ENCODE measurements at regions not wholly inside any gene's neighbourhood (a gene's known extent, or its start where the extent isn't known, plus 50 kb on each side); places are given as distances from the start of the nearest gene placed in this dataset.

- no peak overlapping the region for H3K4me3 ChIP-seq (ENCODE audit: low read length)
- no peak overlapping the region for H3K27ac ChIP-seq (ENCODE audit: low read length)
- H3K36me3 ChIP-seq (ENCODE audit: control insufficient read depth, insufficient read depth, low read length): no peaks in the 10 kb centered on the region
- DNase-seq: peak; percentile 67
- WGBS (ENCODE audit: insufficient coverage): no CpG with 5 or more reads among the region's 2 CpGs
- peaks cover 6% of the 10 kb centered on the region for H3K4me1 ChIP-seq (ENCODE audit: control insufficient read depth, insufficient read depth, low read length)
- no peaks in the 10 kb centered on the region for H3K27me3 ChIP-seq (ENCODE audit: control insufficient read depth, insufficient read depth, low read length)
- H3K9me3 ChIP-seq (replicated peaks; ENCODE audit: control insufficient read depth, low read depth, low read length): no peaks in the 10 kb centered on the region
Observed at GRCh38 chr9:84597131-84597530, 72.4 kb upstream of the NTRK2 start.

- H3K4me3 ChIP-seq (ENCODE audit: low read length): no peak overlapping the region
- WGBS (ENCODE audit: insufficient coverage): no CpG with 5 or more reads among the region's 6 CpGs
- peaks cover 6% of the 10 kb centered on the region for H3K4me1 ChIP-seq (ENCODE audit: control insufficient read depth, insufficient read depth, low read length)
- no peaks in the 10 kb centered on the region for H3K9me3 ChIP-seq (replicated peaks; ENCODE audit: control insufficient read depth, low read depth, low read length)
- H3K36me3 ChIP-seq (ENCODE audit: control insufficient read depth, insufficient read depth, low read length): no peaks in the 10 kb centered on the region
- no peaks in the 10 kb centered on the region for H3K27me3 ChIP-seq (ENCODE audit: control insufficient read depth, insufficient read depth, low read length)
- H3K27ac ChIP-seq (ENCODE audit: low read length): no peak overlapping the region
- no peak for DNase-seq
Observed at GRCh38 chr9:84598921-84599636, 70.5 kb upstream of the NTRK2 start.

GRCh38 chr9:84600739-84601138 is 68.8 kb upstream of the NTRK2 start:
- Histone ChIP-seq H3K4me3 (ENCODE audit: low read length) (no peak overlapping the region), H3K4me1 (ENCODE audit: control insufficient read depth, insufficient read depth, low read length) (peaks cover 6% of the 10 kb centered on the region), H3K27ac (ENCODE audit: low read length) (no peak overlapping the region), H3K27me3 (ENCODE audit: control insufficient read depth, insufficient read depth, low read length) (no peaks in the 10 kb centered on the region), H3K9me3 (replicated peaks; ENCODE audit: control insufficient read depth, low read depth, low read length) (no peaks in the 10 kb centered on the region), H3K36me3 (ENCODE audit: control insufficient read depth, insufficient read depth, low read length) (no peaks in the 10 kb centered on the region)
- DNase-seq: no peak
- WGBS (ENCODE audit: insufficient coverage): 83% methylated on average over 3 of the region's 4 CpGs

- H3K4me3 ChIP-seq (ENCODE audit: low read length): no peak overlapping the region
- H3K36me3 ChIP-seq (ENCODE audit: control insufficient read depth, insufficient read depth, low read length): no peaks in the 10 kb centered on the region
- DNase-seq: no peak
- H3K9me3 ChIP-seq (replicated peaks; ENCODE audit: control insufficient read depth, low read depth, low read length): no peaks in the 10 kb centered on the region
- no peaks in the 10 kb centered on the region for H3K27me3 ChIP-seq (ENCODE audit: control insufficient read depth, insufficient read depth, low read length)
- peaks cover 4% of the 10 kb centered on the region for H3K4me1 ChIP-seq (ENCODE audit: control insufficient read depth, insufficient read depth, low read length)
- no peak overlapping the region for H3K27ac ChIP-seq (ENCODE audit: low read length)
Observed at GRCh38 chr9:84604223-84604622, 65.3 kb upstream of the NTRK2 start.

GRCh38 chr9:84609779-84610178 is 59.8 kb upstream of the NTRK2 start:
- Histone ChIP-seq H3K27ac (ENCODE audit: low read length) (no peak overlapping the region), H3K4me3 (ENCODE audit: low read length) (no peak overlapping the region), H3K4me1 (ENCODE audit: control insufficient read depth, insufficient read depth, low read length) (no peaks in the 10 kb centered on the region), H3K27me3 (ENCODE audit: control insufficient read depth, insufficient read depth, low read length) (no peaks in the 10 kb centered on the region), H3K36me3 (ENCODE audit: control insufficient read depth, insufficient read depth, low read length) (no peaks in the 10 kb centered on the region), H3K9me3 (replicated peaks; ENCODE audit: control insufficient read depth, low read depth, low read length) (peaks cover 3% of the 10 kb centered on the region)
- DNase-seq: no peak

GRCh38 chr9:84613431-84613830 is 56.1 kb upstream of the NTRK2 start:
- no CpG with 5 or more reads among the region's 2 CpGs for WGBS (ENCODE audit: insufficient coverage)
- Histone ChIP-seq H3K27ac (ENCODE audit: low read length) (no peak overlapping the region), H3K4me3 (ENCODE audit: low read length) (no peak overlapping the region), H3K9me3 (replicated peaks; ENCODE audit: control insufficient read depth, low read depth, low read length) (peaks cover 3% of the 10 kb centered on the region), H3K36me3 (ENCODE audit: control insufficient read depth, insufficient read depth, low read length) (no peaks in the 10 kb centered on the region), H3K4me1 (ENCODE audit: control insufficient read depth, insufficient read depth, low read length) (peaks cover 5% of the 10 kb centered on the region), H3K27me3 (ENCODE audit: control insufficient read depth, insufficient read depth, low read length) (no peaks in the 10 kb centered on the region)
- DNase-seq: no peak

GRCh38 chr9:84615544-84615943 is 54.0 kb upstream of the NTRK2 start:
- WGBS (ENCODE audit: insufficient coverage): 100% methylated on average over 1 of the region's 3 CpGs
- H3K27me3 ChIP-seq (ENCODE audit: control insufficient read depth, insufficient read depth, low read length): no peaks in the 10 kb centered on the region
- H3K9me3 ChIP-seq (replicated peaks; ENCODE audit: control insufficient read depth, low read depth, low read length): peaks cover 3% of the 10 kb centered on the region
- no peak overlapping the region for H3K27ac ChIP-seq (ENCODE audit: low read length)
- no peaks in the 10 kb centered on the region for H3K36me3 ChIP-seq (ENCODE audit: control insufficient read depth, insufficient read depth, low read length)
- no peak overlapping the region for H3K4me3 ChIP-seq (ENCODE audit: low read length)
- H3K4me1 ChIP-seq (ENCODE audit: control insufficient read depth, insufficient read depth, low read length): peaks cover 5% of the 10 kb centered on the region
- DNase-seq: no peak

- H3K27ac ChIP-seq (ENCODE audit: low read length): no peak overlapping the region
- no peaks in the 10 kb centered on the region for H3K9me3 ChIP-seq (replicated peaks; ENCODE audit: control insufficient read depth, low read depth, low read length)
- WGBS (ENCODE audit: insufficient coverage): no CpG with 5 or more reads among the region's 4 CpGs
- H3K4me1 ChIP-seq (ENCODE audit: control insufficient read depth, insufficient read depth, low read length): peaks cover 5% of the 10 kb centered on the region
- H3K4me3 ChIP-seq (ENCODE audit: low read length): no peak overlapping the region
- H3K27me3 ChIP-seq (ENCODE audit: control insufficient read depth, insufficient read depth, low read length): no peaks in the 10 kb centered on the region
- H3K36me3 ChIP-seq (ENCODE audit: control insufficient read depth, insufficient read depth, low read length): no peaks in the 10 kb centered on the region
- DNase-seq: no peak
Observed at GRCh38 chr9:84617411-84618029, 52.0 kb upstream of the NTRK2 start.

All from muscle of leg (tissue), 3 donors.